Spleen (tissue), 7 donors: ENCODE measurements at regions not wholly inside any gene's neighbourhood (a gene's known extent, or its start where the extent isn't known, plus 50 kb on each side); places are given as distances from the start of the nearest gene placed in this dataset.

Experiments used
- CTCF ChIP-seq, 11 experiments: fragments of 200-600 bp in 7 of 11; fragments of 450-650 bp in 4 of 11; sonication (generic) in 4 of 11; IDR thresholded peaks in 8 of 11; conservative IDR thresholded peaks in 3 of 11; 1 replicate in 7 of 11; 2 replicates in 4 of 11; pipeline versions ENCODE4 v1.4.0 to v1.8.0; 2016 to 2021; ENCODE audit warnings: antibody characterized with exemption in 11 of 11, inconsistent platforms in 4 of 11, mild to moderate bottlenecking in 1 of 11
- POLR2A ChIP-seq, 3 donors: fragments of 450-650 bp; IDR thresholded peaks; one replicate each; pipeline ENCODE4 v1.5.1; 2017; ENCODE audit warnings: antibody characterized with exemption in 3 of 3, mild to moderate bottlenecking in 1 of 3
- POLR2AphosphoS5 ChIP-seq, 3 donors: sonication (generic); formaldehyde crosslinking; IDR thresholded peaks; one replicate each; pipeline ENCODE4 v1.5.1; 2017; ENCODE audit warnings: antibody characterized with exemption in 3 of 3
- donor health status: DM: no; HTN: no; CAD: no; lungs with moderate emphysema.
- donor health status: DM: no; HTN: no; CAD: no.
- donor health status: DM: no; HTN: no; CAD: no.

- no peak for TF ChIP-seq CTCF (IDR thresholded peaks at IDR 0.05 in 8 of 11, conservative IDR thresholded peaks at IDR 0.05 in 3 of 11)
- TF ChIP-seq POLR2A (IDR thresholded peaks at IDR 0.05): no peak
- no peak for TF ChIP-seq POLR2AphosphoS5 (IDR thresholded peaks at IDR 0.05)
These were observed 268.9 kb upstream of the IRX2 start for GRCh38 chr5:3020426-3020825.
